Fibroblast of mammary gland (primary cell): ENCODE measurements at regions not wholly inside any gene's neighbourhood (a gene's known extent, or its start where the extent isn't known, plus 50 kb on each side); places are given as distances from the start of the nearest gene placed in this dataset.

Experiments used
- DNase-seq: peaks from one replicate; pipeline ENCODE4 v3.0.0-alpha.2; 2010; ENCODE audit warnings: low read depth
- H3K4me3 ChIP-seq: 2 replicates; pipeline ENCODE4 v1.5.1; 2011; ENCODE audit warnings: low read depth, mild to moderate bottlenecking, low read length, moderate library complexity; ENCODE audit not compliant: control insufficient read depth
- CTCF ChIP-seq: conservative IDR thresholded peaks from 2 replicates; pipeline ENCODE4 v1.5.1; 2011; ENCODE audit warnings: low read depth, low read length, inconsistent platforms; ENCODE audit not compliant: control insufficient read depth, insufficient read depth

GRCh38 chr1:221204055-221204833 lies 325.0 kb downstream of the HLX start:
- DNase-seq, result no peak
- no peak for TF ChIP-seq CTCF
- H3K4me3 ChIP-seq, result no peak overlapping the region

- no peak for TF ChIP-seq CTCF
- no peak for DNase-seq
- H3K4me3 ChIP-seq, result no peak overlapping the region
Measured at GRCh38 chr1:221206076-221206475, 326.8 kb downstream of the HLX start.

GRCh38 chr1:221212926-221213325 lies 333.7 kb downstream of the HLX start:
- no peak overlapping the region for H3K4me3 ChIP-seq
- DNase-seq, result no peak
- no peak for TF ChIP-seq CTCF

- DNase-seq, result no peak
- no peak for TF ChIP-seq CTCF
- H3K4me3 ChIP-seq, result no peak overlapping the region
Measured at GRCh38 chr1:221217029-221217428, 337.8 kb downstream of the HLX start.

- no peak for DNase-seq
- no peak overlapping the region for H3K4me3 ChIP-seq
- no peak for TF ChIP-seq CTCF
Measured at GRCh38 chr1:221223281-221223680, 344.0 kb downstream of the HLX start.

- TF ChIP-seq CTCF, result no peak
- H3K4me3 ChIP-seq, result no peak overlapping the region
- DNase-seq, result no peak
Measured at GRCh38 chr1:221227460-221227859, 348.2 kb downstream of the HLX start.
